ENCODE measurements at regions not wholly inside any gene's neighbourhood (a gene's known extent, or its start where the extent isn't known, plus 50 kb on each side); places are given as distances from the start of the nearest gene placed in this dataset.
"Not testable (repeated sequence)": the region's sequence is repeated elsewhere in the genome, so short reads cannot be mapped to it uniquely, and the experiment has no call there.

DNA sequence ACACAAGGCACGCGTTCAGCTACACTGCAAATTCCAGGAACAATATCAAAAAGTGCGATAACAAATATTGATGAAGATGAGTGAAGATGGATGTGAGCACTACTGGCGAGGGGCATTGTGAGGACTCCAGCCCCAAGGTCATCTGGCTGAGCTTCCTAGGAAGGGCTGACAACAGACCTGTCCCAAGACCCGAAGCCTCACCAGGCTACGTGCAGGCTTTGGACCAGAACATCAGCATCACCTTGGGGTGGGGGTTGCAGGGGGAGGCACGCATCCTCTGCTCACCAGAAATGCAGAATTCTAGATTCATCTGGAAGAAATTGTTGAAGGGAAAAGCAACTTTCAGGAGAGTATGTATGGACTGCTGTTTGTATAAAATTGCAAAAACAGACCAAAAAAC lies 386.3 kb upstream of the DEFB115 start:
- in situ Hi-C loops (cut with HindIII; ENCODE audit: low sequenced_read_pairs); H3K4me3 ChIP-seq (ENCODE audit: low read depth, low read length); DNase-seq (ENCODE audit: low read depth, low spot score): not testable (repeated sequence)

- H3K4me3 ChIP-seq (ENCODE audit: low read depth, low read length); in situ Hi-C loops (cut with HindIII; ENCODE audit: low sequenced_read_pairs); DNase-seq (ENCODE audit: low read depth, low spot score): not testable (repeated sequence)
These were observed 385.2 kb upstream of the DEFB115 start for GRCh38 chr20:30872252-30872651.

- in situ Hi-C loops (cut with HindIII; ENCODE audit: low sequenced_read_pairs); DNase-seq (ENCODE audit: low read depth, low spot score); H3K4me3 ChIP-seq (ENCODE audit: low read depth, low read length): not testable (repeated sequence)
These were observed 381.6 kb upstream of the DEFB115 start for GRCh38 chr20:30875868-30876267.

DNA sequence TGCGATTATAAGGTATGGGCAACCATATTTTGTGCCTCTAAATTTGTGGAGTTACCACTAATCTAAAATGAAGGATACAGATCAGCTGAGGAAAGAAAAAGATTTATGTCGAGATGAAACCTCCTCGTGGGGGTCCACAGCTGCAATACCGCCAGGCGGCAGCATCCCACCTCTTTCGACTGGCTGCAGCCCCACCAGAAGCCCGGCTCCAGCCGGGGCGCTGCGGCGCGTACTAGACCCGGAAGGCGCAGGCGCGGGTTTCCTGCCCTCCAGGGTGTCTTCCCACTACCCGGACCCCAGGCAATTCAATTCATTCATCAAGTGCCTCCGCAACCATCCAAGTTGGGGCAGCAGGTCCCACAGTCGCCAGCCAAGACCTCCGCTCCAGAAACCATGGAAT lies 366.1 kb upstream of the DEFB115 start:
- DNase-seq (ENCODE audit: low read depth, low spot score); H3K4me3 ChIP-seq (ENCODE audit: low read depth, low read length); in situ Hi-C loops (cut with HindIII; ENCODE audit: low sequenced_read_pairs): not testable (repeated sequence)

DNA sequence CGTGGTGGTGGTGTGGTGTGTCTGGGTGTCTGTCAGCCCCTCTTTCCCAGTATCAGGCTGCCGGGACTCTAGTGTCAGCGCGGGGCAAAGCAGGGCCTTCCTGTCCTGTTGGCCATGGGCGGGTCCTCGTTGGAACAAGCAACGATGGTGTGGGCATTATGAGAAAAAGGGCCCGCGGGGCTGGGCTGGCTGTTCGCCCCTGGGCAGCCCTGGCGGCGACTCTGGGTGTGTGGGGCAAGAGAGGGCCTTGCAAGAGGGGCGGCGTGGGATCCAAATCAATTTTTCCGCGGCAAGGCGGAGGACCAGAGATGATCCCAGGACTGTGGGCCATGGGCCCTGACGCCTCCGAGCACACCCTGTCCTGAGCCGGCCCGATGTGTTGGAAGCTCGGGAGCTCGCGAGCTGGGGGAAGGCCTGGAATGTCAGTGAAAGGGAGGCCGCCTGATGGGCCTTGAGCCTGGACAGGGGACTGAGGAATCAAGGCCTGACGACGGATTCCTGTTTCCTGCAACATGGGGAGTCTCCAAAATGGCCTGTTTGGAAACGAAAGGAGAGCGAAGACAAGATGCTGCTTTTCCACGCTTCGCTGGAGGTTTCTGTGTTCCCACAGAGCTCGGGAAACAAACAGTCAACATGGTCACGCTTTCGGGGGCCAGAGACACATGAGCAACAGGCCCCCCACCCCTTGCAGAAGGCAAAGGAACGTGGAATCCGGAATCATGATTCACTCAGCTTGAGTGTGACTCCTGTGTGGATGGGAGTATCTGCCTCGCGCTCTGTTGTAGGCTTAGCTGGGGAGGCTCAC lies 364.7 kb upstream of the DEFB115 start:
- in situ Hi-C loops (cut with HindIII; ENCODE audit: low sequenced_read_pairs), result no loop called here
- no peak for TF ChIP-seq CTCF (IDR thresholded peaks at IDR 0.05; ENCODE audit: low read depth, low read length)
- H3K4me3 ChIP-seq (ENCODE audit: low read depth, low read length), result no peak overlapping the region
- no peak for DNase-seq (ENCODE audit: low read depth, low spot score)

DNA sequence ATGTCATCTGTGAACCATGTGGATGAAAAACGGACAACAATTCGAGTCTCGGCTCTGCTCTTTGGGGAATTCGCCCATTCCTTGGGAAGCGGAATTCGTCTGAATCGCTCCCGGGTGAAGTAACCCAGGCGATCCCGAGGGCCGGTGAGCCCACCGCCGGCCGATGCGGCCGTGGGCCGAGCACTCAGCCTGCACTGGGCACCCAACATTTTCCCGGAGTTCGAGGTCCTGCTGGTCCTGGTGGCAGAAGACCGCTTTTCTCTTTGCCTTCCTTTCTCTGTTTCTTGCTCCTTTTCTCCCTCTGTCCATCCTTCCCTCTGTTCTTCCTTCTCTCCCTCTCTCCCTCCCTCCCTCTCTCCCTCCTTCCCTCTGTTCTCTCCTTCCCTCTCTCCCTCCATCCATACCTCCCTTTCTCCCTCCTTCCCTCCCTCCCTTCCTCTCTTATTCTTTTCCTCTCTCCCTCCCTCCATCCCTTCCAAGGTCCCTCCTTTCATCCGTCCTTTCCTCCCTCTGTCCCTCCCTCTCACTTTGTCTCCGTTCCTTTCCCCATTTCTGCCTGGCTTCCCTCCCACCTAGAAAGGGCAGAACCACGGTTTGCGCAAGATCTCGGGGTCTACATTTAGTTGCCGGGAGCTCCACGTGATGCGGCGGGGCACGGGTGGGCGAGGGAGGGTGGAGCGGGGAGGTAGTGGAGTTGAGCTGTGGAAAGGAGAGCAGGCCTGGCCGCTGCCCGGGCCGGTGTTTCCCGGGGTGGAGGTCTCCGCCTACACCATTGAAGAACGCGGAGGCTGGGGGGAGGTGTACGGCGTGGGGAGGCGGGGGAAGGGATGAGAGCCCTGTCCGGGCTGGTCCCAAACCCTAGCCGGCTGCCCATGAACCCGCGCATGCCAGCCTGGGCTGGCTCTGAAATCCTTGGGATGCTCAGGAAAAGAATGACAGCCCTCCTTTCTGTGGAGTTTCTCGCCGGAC lies 363.8 kb upstream of the DEFB115 start:
- DNase-seq (ENCODE audit: low read depth, low spot score); in situ Hi-C loops (cut with HindIII; ENCODE audit: low sequenced_read_pairs); H3K4me3 ChIP-seq (ENCODE audit: low read depth, low read length): not testable (repeated sequence)

DNA sequence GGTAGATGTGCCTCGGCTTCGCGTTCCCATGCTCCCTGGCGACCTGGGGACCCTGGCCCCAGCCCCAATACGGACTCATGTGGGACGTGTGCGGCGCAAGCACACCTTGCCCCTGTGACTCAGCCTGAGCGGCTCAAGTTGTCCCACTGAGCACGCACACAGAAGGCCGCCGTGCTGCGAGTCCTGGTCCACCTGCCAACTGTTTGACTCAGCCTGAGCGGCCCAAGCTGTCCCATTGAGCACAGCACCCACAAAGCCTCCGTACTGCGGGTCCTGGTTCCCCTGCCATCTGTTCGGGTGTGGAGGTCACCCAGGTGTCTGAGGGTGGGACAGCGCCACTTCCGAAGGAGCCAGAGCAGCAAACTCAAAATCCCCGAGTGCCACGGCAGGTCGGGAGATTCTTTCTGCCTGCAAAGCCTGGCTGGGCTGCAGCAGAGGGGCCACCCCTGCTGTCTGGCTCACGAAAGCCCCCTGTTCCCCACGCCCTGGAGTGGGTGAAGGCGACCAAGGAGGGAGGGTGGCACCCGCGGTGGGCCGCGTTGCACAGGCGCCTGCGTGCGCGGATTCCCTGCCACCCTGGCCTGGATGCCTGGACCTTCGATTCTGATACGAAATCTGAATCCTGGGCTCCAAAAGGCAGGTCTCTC lies 362.6 kb upstream of the DEFB115 start:
- in situ Hi-C loops (cut with HindIII; ENCODE audit: low sequenced_read_pairs); H3K4me3 ChIP-seq (ENCODE audit: low read depth, low read length); DNase-seq (ENCODE audit: low read depth, low spot score): not testable (repeated sequence)

DNA sequence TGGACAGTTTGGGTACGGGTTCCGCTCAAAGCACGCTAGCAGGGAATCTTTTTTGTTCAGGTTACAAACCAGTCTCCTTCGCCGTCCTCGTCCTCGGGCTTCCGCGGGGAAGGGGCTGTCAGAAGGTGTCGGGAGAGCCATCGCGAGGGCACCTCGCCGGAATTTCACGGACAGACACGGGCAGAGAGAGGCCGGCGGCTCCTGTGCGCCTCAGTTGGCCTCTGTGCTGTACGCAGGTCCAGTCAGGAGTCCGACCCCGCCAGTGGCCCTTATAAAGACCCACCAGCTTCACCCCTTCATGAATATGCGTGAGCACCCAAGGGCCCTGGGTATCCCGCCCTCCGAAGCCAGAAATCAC lies 362.1 kb upstream of the DEFB115 start:
- H3K4me3 ChIP-seq (ENCODE audit: low read depth, low read length); in situ Hi-C loops (cut with HindIII; ENCODE audit: low sequenced_read_pairs); DNase-seq (ENCODE audit: low read depth, low spot score): not testable (repeated sequence)

DNA sequence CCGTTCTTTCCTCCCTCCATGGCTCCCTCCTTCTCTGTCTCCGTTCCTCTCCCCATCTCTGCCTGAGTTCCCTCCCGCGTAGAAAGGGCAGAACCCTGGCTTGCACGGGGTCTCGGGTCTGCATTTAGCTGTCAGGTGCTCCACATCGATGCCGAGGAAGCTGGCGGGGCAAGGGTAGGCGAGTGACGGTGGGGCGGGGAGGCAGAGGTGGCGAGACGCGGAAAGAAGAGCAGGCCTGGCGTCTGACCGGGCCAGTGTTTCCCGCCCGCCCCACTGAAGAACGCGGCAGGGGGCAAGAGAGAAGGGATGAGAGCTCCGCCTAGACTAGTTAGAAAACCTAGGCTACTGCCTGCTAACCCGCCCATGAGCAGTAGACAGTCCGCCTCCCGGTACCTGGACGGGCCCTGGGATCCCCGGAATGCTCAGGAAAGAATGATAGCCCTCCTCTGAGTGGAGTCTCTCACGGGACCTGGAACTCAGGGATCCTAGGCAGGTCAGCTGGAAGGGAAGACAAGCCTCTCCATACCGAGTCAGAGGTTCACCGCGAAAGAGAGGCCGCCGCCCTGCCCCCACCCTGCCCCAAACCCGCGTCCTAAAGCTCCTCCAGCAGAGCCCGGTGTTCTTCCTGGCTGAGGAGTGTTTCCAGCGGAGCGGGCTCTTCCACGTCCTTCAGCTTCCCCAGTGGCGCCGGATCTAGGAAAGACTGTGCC lies 357.9 kb upstream of the DEFB115 start:
- DNase-seq (ENCODE audit: low read depth, low spot score); in situ Hi-C loops (cut with HindIII; ENCODE audit: low sequenced_read_pairs); H3K4me3 ChIP-seq (ENCODE audit: low read depth, low read length): not testable (repeated sequence)

GRCh38 chr20:30900080-30900719 lies 357.3 kb upstream of the DEFB115 start:
- H3K4me3 ChIP-seq (ENCODE audit: low read depth, low read length); DNase-seq (ENCODE audit: low read depth, low spot score); in situ Hi-C loops (cut with HindIII; ENCODE audit: low sequenced_read_pairs): not testable (repeated sequence)

DNA sequence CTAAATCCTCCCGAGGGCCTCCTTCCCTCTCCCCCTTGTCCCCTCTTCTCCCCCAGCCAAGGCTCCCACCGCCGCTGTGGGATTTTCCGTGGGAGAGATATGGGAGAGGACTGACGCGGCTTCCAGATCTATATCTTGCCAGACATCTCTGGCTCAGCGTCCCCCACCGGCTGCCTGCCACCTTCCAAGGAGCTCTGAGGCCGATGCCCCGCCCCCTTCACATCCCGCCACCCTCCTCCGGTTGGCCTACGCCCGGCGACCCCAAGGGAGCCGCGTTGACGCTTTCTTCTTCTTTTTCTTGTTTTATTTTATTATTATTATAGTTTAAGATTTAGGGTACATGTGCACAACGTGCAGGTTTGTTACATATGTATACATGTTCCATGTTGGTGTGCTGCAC lies 352.2 kb upstream of the DEFB115 start:
- DNase-seq (ENCODE audit: low read depth, low spot score); in situ Hi-C loops (cut with HindIII; ENCODE audit: low sequenced_read_pairs); H3K4me3 ChIP-seq (ENCODE audit: low read depth, low read length): not testable (repeated sequence)

Data from astrocyte of the spinal cord (primary cell).